HG03108 (cell line): ENCODE measurements at regions not wholly inside any gene's neighbourhood (a gene's known extent, or its start where the extent isn't known, plus 50 kb on each side); places are given as distances from the start of the nearest gene placed in this dataset.

Experiments used
- ATAC-seq: cut with Tn5 transposase; IDR thresholded peaks from one replicate; pipeline ENCODE4 v1.9.1; 2021; ENCODE audit warnings: moderate library complexity; ENCODE audit not compliant: unreplicated experiment

DNA sequence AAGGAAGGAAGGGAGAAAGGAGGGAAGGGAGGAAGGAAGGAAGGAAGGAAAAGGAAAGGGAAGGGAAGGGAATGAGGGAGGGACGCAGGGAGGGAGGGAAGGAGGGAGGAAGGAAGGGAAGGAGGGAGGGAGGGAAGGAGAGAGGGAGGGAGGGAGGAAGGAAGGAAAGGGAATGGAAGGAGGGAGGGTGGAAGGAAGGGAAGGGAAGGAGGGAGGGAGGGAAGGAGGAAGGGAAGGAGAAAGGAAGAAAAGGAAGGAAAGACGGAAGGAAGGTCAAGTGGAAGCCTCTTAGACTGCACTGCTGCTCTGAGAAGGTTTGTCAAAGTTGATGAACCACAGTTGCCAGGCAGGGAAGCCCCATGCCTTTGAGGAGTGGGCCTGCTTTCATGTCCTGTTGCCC lies 324.3 kb upstream of the ZFP64 start:
- no peak for ATAC-seq

DNA sequence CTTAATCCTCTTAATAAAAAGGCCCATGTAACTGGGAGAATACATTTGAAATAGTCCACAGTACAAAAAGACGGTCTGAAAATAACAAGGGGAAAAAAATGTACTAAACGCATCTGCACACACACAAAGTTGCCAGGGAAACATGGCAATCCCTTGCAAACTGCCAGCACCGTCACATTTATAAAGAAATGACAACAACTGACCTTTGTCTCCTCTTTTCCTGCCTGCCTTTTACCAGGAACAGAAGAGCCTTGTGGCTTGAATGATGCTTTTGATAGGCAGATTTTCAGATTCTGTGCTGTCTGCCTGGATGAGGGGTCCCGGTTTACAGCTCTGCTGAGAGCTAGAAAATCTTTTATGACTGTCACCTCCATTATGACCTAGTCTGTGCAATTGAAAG lies 308.6 kb upstream of the ZFP64 start:
- ATAC-seq: no peak

DNA sequence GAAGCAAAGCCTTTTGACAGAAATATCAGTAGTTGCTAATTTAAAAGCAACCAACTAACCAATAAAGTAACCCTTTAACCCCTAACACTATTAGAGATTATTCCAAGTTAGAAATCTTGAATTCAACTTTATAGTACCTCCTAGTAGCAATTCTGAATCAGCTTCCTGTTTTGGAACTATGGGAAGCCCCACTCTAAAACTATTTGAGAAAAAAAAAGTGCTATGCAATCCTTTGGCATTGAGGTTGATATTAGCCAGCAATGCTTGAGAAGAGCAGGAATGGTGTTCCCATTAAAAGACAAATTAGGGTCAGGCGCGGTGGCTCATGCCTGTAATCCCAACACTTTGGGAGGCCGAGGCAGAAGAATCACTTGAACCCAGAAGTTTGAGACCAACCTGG lies 306.2 kb upstream of the ZFP64 start:
- no peak for ATAC-seq

DNA sequence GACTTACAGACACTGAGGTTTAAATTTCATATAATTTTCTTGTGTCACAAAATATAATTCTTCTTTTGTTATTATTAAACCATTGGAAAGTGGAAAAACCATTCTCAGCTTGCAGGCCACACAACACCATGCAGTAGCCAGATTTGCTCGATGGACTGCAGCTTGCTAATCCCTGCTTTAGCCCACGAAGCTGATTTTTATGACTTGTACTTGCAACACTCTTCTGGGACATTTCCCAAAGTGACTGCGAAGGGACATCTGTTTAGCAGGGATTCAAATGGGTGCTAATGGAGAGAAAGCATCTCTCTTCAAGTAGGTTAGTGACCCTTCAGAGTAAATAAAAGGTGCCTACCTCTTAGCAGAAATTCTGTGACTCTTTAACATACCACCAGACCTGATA lies 304.6 kb upstream of the ZFP64 start:
- no peak for ATAC-seq

DNA sequence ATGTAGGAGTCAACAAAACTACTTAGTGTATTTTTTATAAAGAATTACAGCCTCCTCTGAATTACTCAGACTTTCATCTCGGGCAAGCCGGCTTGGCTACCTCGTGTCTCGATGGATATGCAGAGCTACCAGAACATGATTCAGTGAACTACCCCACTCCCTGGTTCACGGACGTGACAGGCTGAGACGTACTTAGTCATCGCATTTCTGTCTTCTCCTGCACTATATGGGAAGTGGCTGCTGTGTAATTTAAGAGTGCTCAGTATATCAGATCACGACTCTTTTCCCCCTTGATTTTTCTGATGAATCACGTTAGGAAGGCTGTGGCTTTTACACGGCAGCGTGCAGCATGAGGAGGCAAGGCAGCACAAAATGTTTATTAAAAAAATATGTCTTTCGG lies 302.7 kb upstream of the ZFP64 start:
- ATAC-seq: no peak

DNA sequence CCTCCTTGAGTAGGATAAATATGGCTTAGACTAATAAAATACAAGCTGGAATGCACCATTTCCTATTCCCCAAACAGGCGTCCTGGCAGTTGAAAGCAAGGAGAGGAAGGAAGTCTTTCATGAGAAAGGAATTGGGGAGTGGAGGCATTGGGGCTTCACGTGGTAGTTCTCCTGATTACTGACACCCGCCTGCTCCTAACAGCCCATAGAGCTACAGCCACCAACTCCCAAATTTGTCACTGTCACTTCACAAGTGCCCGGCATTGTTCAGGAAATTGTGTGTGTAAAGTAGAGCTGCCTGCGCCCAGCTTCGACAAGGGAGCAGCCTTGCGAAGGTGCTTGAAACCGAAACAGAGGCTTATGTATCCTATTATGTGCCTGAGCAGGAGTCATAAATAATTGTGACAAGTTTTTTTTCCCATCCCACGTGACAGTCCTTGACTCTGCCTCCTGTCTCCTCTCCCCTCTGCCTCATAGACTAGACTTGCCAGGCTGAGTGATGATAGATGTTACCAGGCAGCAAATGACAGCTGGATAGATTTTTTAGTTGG lies 301.7 kb upstream of the ZFP64 start:
- no peak for ATAC-seq

DNA sequence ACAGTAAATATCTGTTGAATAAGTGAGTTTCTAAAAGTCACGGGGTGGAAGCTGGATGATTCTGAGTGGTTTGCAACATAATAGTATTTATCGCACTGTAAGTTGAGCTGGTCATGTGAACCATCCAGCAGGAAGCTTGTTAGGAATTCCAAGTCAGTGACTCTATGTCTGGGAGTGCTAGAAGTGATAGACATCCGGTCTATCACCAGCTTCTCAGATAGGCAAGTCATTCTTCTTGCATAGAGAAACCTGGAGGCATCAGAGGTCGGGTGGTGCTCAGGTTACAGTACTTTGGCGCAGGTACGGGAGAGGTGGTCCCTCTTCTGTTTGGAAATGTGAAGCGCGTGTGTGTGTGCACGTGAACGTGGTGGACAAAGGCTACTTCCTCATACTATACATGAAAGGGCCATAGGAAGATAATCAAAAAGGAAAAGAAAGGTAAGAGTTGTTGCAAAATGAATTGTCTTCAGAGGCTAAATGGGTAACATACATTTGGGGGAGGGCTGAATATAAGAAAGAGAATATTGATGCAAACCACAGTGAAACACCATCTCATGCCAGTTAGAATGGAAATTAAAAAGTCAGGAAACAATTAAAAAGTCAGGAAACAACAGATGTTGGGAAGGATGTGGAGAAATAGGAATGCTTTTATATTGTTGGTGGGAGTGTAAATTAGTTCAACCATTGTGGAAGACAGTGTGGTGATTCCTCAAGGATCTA lies 299.3 kb upstream of the ZFP64 start:
- no peak for ATAC-seq

DNA sequence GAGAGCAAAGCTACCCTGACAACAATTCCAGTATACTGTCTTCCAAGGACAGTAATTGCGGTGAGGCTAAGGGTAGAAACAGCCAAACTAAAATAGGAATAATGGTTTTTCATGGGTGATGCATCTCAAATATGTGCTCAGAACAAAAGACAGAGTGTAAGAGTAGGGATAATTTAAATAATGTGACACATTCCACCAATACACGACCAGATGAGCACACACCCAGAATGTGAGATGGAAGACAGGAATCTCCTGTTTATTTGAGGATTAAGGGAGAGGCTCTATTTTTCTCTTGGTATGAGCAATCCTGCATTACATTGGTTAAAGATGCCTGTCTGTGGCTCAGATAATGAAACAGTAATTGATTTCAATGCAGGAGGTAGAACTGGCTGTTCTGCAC lies 292.9 kb upstream of the ZFP64 start:
- ATAC-seq: no peak

DNA sequence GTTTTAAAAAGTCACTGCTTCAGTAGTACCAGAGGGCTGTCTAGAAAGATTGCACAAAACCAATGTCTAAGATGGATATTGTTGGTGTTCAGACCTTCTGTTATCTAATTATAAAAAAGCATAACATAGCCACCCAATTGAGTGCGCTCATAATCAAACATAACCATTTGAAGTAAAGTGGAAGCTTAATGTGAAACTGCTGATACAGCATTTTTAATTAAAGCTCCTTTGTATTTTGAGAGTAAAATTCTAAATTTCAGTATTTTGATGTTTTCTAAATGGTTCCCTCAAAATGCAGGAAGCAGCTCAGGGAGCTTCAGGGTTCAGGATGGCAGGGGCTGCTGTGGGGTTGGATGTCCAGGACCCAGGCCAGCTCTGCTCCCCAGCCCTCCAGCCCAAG lies 291.8 kb upstream of the ZFP64 start:
- ATAC-seq: no peak

DNA sequence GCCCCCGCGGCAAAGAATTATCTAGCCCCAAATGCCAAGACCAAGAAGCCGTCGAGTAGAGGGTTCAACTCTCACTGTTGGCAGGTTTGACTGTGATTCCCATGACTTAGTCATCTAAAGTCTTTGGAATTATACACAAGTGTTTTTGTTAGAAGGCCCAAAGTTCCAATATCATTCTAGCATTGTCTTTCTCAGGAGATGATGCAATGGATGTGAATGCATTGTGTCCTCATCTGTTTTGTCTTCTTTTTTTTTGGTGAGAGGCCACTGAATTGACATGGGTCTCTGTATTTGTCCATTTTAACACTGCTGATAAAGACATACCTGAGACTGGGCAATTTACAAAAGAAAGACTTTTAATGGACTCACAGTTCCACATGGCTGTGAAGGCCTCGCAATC lies 290.5 kb upstream of the ZFP64 start:
- ATAC-seq: no peak

DNA sequence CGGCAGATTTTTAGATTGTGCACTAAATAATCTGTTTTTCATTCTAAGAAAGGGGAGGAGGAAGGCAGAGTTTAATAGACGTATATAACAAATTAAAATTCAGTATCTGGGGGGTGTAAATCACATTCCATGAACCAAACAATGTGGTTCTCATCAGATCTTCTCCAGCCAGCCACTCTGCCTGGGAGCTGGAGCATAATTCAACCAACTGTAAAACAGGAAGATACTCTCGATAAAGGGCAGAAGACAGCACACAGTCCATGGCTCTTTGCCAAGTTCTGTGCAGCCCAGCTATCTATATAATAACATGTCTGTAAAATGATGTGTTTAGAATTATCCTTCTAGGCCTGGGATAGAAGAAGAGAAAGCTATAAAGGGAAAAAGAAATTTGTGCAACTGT lies 289.9 kb upstream of the ZFP64 start:
- ATAC-seq: no peak

DNA sequence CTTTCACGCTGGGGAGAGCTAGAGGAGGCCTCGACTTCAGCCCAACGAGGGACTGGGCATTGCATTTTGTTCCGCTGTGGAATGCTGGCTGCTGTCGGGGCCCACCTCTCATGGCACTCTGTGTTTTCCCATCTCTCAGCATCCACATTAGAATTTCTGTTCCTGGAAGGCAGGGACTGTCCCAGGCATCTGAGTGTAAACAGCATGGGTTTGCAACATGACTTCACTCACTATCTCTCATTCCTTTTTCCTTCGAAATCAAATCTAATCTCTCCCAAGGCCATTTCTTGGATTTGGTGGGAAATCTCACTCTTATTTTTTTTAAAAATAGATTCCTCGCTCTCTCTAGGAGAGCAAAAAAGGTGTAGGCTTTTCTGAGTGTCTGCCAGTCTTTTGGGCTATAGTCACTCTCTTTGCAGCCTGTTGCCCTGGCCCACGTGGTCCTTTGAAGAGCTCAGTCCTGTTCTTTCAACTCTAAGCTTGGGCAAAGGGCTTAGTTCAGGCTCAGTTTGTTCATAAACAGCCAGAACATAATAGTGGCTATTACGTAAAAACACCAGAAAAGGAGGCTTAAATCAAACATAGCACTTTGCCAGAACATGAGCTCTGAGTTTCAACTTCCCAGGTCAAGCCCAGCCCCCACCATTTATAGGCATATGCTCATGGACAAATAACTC lies 284.6 kb upstream of the ZFP64 start:
- ATAC-seq: no peak

DNA sequence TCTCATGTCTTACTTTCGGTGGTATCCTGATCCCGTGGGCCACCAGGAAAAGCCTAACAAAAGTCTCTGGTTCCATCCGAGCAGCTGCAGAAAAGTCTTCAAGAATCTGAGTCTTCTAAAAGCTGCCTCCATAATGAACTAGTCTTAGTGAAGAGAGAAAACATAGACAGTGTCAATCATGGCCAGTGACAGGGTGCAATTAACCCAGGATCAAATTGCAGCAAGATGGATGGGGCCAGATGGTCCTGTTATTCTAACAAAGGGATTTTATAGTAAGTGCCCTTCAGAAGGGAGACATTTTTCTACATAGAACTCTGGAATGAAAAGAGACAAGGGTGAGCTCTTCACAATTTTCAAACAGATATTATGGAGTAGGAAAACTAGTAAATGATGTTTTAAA lies 281.6 kb upstream of the ZFP64 start:
- ATAC-seq: no peak

DNA sequence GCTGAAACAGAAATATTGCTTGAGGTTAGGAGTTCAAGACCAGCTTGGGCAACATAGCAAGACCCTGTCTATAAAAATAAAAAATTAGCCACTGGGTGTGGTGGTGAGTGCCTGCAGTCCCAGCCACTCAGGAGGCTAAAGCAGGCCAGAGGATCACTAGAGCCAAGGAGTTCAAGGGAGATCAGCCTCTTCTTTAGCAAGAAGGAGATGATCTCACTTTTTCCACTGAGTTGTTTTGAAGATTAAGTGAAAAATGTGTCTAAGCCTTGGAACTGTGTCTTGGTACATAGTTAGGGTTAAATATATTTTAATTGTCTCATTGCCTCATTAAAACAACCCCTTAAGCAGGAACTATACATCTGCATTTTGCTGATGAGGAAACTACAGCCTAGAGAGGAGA lies 279.0 kb upstream of the ZFP64 start:
- no peak for ATAC-seq

DNA sequence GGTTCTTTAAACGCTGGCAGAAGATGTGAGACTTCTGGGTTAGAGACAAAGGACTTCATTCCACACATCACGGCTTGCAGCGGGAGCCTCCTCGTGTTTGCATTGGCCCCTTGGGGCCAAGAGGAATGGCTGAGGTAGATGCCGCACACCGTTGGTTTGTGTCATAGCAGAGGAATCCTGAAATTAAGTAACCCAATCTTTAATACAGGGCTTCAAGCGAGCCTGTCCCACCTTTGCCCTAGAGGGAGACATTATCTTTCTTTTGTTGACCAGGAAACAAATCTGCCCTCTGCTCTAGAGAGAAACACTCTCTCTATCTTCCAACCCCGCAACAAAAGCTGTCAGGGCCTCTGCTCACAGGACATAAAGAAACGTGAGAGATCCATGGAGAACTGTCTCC lies 277.5 kb upstream of the ZFP64 start:
- ATAC-seq: no peak

DNA sequence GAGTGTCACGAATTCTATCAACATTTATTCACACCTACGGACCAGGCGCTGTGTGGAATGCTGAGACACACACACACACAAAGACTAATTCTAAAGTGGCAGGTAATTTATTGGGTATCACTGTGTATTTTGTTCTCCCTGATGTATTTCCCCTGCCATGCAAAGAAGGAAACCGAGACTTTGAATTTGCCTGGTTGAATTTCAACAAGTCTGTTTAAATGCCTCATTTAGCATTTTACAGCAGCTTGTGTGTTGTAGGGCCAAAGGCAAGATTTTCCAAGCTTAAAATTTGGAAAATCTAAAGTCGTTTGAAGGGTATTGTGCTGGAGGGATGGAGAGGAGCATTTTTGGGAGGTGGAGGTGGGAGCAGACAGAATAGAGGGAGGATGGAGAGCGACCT lies 274.4 kb upstream of the ZFP64 start:
- ATAC-seq: no peak

DNA sequence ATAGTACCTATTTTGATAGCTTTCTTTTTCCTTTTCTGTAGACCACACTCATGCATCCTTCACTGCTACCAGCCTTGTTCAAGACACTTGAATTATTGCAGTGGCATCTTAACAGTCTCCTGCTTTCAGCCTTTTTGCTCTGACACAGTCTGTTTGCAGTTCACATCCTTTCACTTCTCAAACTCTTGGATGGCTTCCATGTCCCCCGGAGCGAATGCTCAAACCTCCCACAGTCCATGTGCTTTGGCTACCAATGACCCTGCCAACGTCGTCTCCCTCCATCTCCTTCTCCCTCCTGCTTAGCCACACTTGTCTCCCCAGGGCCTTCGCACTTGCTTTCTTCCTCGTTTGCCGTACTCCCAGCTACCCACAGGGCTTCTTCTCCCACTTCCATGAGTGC lies 270.0 kb upstream of the ZFP64 start:
- ATAC-seq: no peak

DNA sequence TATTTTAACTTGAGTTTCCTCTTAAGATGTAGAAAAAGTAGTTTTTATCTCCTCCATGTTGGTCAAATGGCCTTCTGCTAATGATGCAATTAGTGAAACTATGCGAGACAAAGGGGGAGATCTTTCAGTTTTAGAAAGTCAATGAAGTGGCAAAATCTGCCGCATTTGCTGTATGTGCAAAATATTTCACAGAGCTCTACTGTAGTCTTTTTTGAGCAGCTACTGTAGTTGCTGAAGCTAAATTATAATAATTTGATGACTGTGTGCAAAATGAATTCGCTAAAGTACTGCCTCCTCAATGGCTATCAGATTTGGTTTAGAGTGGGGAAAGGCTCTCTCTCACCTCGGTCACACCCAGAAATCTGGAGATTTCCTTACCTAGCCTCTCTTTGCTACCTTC lies 267.6 kb upstream of the ZFP64 start:
- no peak for ATAC-seq

DNA sequence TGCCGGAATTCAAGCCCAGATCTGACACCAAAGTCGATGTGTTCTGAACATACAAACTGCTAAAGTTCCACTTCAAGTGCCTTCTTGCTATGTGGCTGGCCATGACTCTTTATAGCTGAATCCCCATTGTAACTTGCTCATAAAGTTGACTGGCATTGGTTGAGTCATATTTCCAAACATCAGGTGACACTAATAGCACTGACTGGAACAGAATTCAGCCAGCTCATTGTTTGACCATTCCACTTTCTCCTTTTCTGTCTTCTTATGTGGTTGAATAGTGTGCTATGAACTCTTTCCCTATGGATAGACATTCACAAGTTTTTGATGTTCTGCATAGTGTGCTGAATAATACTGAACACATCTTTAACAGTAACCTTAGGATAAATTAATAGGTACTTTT lies 266.2 kb upstream of the ZFP64 start:
- no peak for ATAC-seq

DNA sequence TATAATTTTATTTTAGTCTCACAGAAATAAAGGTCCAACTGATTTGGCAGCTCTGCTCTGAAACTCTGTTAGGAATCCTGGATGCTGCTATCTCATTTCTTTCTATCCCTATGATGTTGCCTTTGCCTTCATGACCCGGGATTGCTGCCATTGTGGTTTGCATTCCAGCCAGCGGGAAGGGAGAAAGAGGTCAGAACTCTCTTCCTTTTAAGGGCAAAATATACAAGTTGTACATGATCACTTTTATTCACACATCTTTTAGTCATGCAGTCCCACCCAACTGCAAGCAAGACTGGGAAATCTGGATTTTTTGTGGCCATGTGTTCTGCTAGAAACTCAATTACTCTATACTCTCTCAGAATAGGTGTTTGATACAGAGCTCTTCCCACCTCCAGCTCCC lies 263.1 kb upstream of the ZFP64 start:
- ATAC-seq: no peak

DNA sequence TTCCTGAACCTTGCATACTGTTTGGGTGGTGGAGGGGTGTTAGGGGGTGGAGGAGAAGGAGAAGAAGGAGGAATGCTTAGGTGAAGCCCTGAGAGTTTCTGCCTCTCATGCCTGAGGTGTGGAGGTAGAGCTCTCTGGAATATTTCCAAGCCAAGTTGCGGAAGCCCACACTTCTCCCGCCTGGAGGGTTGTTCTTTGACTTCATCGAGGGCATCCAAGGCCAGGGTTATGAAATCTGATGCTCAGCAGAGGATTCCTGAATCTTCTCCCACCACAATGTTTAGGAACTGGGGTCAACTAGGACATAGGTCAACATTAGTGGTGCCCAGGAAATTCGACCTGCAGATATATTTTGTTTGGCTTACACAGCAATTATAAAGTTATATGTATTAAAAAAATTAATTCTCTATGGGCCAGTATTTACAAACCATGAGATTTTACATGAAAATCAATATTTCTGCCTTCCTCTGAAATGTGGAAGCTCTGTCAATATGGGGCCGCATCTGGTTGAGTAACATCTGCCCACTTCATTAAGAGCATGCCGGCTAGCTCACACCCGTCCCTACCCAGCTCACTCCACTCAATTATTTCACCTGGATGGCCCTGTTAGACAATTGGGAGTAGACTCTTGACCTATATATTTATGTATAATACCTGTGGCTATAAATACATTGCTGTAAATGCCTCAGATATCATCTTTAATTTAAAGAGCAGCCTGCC lies 257.1 kb upstream of the ZFP64 start:
- ATAC-seq: no peak

DNA sequence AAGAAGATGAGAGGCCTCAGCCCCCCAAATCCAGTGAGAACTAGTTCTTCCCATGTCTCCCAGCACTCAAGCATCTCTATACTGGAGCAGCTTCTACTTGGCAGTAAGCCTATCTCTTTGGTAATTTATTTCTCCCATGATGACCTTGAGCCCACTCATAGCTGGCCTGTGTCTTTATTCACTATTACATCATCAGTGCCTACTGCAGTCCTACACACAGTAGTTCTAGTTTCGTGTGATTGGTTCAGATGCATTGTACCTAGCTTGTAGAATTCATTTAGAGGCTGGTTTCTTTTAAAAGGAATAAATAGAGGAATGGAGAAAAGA lies 255.6 kb upstream of the ZFP64 start:
- no peak for ATAC-seq
